GM13977 (cell line): ENCODE measurements at regions not wholly inside any gene's neighbourhood (a gene's known extent, or its start where the extent isn't known, plus 50 kb on each side); places are given as distances from the start of the nearest gene placed in this dataset.
A peak's percentile ranks its signal among the peaks of the same experiment; 100 is the strongest.

ENCODE experiments used
- DNase-seq: peaks from one replicate; pipeline ENCODE4 v3.0.0; 2012; ENCODE audit warnings: low spot score
- CTCF ChIP-seq: IDR thresholded peaks from 2 replicates; pipeline ENCODE4 v1.5.1; 2012; ENCODE audit warnings: mild to moderate bottlenecking, control low read depth; ENCODE audit not compliant: insufficient read depth; ENCODE audit errors: extremely low read depth, missing control alignments
- in situ Hi-C: fragments of 300-500 bp; cut with MboI; formaldehyde crosslinking; loops from one replicate; pipeline ENCODE4 v1.12.0; 2022; ENCODE audit warnings: low sequenced_read_pairs, low pct_unique_long_range_greater_than_20kb, mixed read lengths, inconsistent platforms; ENCODE audit not compliant: unreplicated experiment

- TF ChIP-seq CTCF, result no peak
- in situ Hi-C loops, result no loop called here
- no peak for DNase-seq
Observed at GRCh38 chr12:130016194-130016593, 112.4 kb upstream of the TMEM132D start.

- in situ Hi-C loops, result no loop called here
Observed at GRCh38 chr12:130016986-130017385, 113.2 kb upstream of the TMEM132D start.

GRCh38 chr12:130017591-130018449 is 114.0 kb upstream of the TMEM132D start:
- TF ChIP-seq CTCF, result no peak
- no peak for DNase-seq
- in situ Hi-C loops, result no loop called here

More at GRCh38 chr12:130016986-130017385, 113.2 kb upstream of the TMEM132D start:
- no peak for TF ChIP-seq CTCF
- DNase-seq, result no peak

- no peak for TF ChIP-seq CTCF
- in situ Hi-C loops, result no loop called here
- DNase-seq, result no peak
Observed at GRCh38 chr12:130018614-130019013, 114.8 kb upstream of the TMEM132D start.

GRCh38 chr12:130026608-130027176 is 122.9 kb upstream of the TMEM132D start:
- in situ Hi-C loops, result loop anchor here (25.0 kb wide), 2 partner anchors 311 to 736 kb away; partner anchors contain the start of gene PIWIL1
- DNase-seq, result peak; percentile 62
- TF ChIP-seq CTCF, result peak; percentile 63

- no peak for TF ChIP-seq CTCF
- in situ Hi-C loops, result loop anchor here (25.0 kb wide), 2 partner anchors 310 to 735 kb away; partner anchors contain the start of gene PIWIL1
- DNase-seq, result no peak
Observed at GRCh38 chr12:130027798-130028197, 124.0 kb upstream of the TMEM132D start.
